HCT116 (cell line): ENCODE measurements at regions not wholly inside any gene's neighbourhood (a gene's known extent, or its start where the extent isn't known, plus 50 kb on each side); places are given as distances from the start of the nearest gene placed in this dataset.

Experiments
- ATAC-seq: fragments of 200-7000 bp; cut with Tn5 transposase; 2 replicates; pipeline ENCODE4 v1.9.1; 2020; ENCODE audit warnings: mild to moderate bottlenecking, moderate library complexity
- BruUV-seq: library from RNA; stranded (reverse); fragments of 400-500 nt; replicated peaks from 2 replicates; lab custom pipeline; 2021; lab: Mats Ljungman, UMichigan
- CTCF ChIA-PET: fragments of 300-600 bp; sonication (Branson Sonifier 250); formaldehyde crosslinking; loops from one replicate; lab custom pipeline; 2021; ENCODE audit warnings: antibody characterized with exemption; lab: Charles Lee
- POLR2A ChIA-PET: fragments of 300-600, 350-600 bp; sonication (Branson Sonifier 250); formaldehyde crosslinking; loops from one replicate; lab custom pipeline; 2021; ENCODE audit warnings: antibody characterized with exemption; lab: Charles Lee
- RAD21 ChIA-PET, 2 experiments: fragments of 300-600 bp; sonication (Branson Sonifier 250); formaldehyde crosslinking; loops; one replicate each; lab custom pipeline; 2023; ENCODE audit warnings: low total read pairs in 2 of 2; ENCODE audit not compliant: uncharacterized antibody in 2 of 2, unreplicated experiment in 2 of 2, low non-redundant PET in 1 of 2; lab: Charles Lee
- DNase-seq: peaks from one replicate; pipeline ENCODE4 v3.0.0-alpha.2; 2010; ENCODE audit warnings: low read depth, low spot score
- H2AFZ ChIP-seq: fragments of 200-600 bp; shearing (Covaris generic), sonication (generic); 2 replicates; pipeline ENCODE4 v1.6.1; 2017; ENCODE audit warnings: low read depth, mixed run types, mixed read lengths, antibody characterized with exemption, low read length; ENCODE audit not compliant: poor library complexity, severe bottlenecking
- H3K27ac ChIP-seq: 2 replicates; pipeline ENCODE4 v1.5.1; 2012; ENCODE audit warnings: low read depth, low read length
- H3K27me3 ChIP-seq: fragments of 200-600 bp; sonication (generic); 2 replicates; pipeline ENCODE4 v1.6.1; 2016; ENCODE audit warnings: mixed run types, low read length, mixed read lengths; ENCODE audit not compliant: insufficient read depth
- H3K36me3 ChIP-seq, 2 experiments: fragments of 200-500 bp in 1 of 2; fragments of 200-600 bp in 1 of 2; sonication (Bioruptor generic) in 1 of 2; sonication (generic) in 1 of 2; 2 replicates each; pipeline versions ENCODE4 v1.5.1 to v1.6.1; 2014 to 2016; ENCODE audit warnings: low read length in 2 of 2, inconsistent platforms in 1 of 2, mixed read lengths in 1 of 2, mixed run types in 1 of 2; ENCODE audit not compliant: insufficient read depth in 2 of 2, control insufficient read depth in 1 of 2
- H3K4me1 ChIP-seq, 2 experiments: fragments of 200-600 bp in 1 of 2; sonication (generic) in 1 of 2; 2 replicates each; pipeline versions ENCODE4 v1.5.1 to v1.6.1; 2012 to 2017; ENCODE audit warnings: low read length in 2 of 2, inconsistent platforms in 1 of 2, mild to moderate bottlenecking in 1 of 2, mixed read lengths in 1 of 2, mixed run types in 1 of 2, moderate library complexity in 1 of 2; ENCODE audit not compliant: insufficient read depth in 2 of 2, control insufficient read depth in 1 of 2
- H3K4me2 ChIP-seq: fragments of 200-600 bp; sonication (generic); 2 replicates; pipeline ENCODE4 v1.6.1; 2017; ENCODE audit warnings: mixed run types, low read length, mixed read lengths
- H3K4me3 ChIP-seq, 2 experiments: fragments of 200-600 bp in 1 of 2; sonication (generic) in 1 of 2; replicated peaks in 1 of 2; 2 replicates each; pipeline ENCODE4 v1.5.1; 2011 to 2016; ENCODE audit warnings: low read length in 2 of 2, control low read depth in 1 of 2, low read depth in 1 of 2, mild to moderate bottlenecking in 1 of 2, mixed read lengths in 1 of 2, mixed run types in 1 of 2
- H3K79me2 ChIP-seq: fragments of 200-600 bp; sonication (generic); 2 replicates; pipeline ENCODE4 v1.6.1; 2017; ENCODE audit warnings: mild to moderate bottlenecking, mixed run types, low read length, moderate library complexity, mixed read lengths; ENCODE audit not compliant: insufficient read depth
- H3K9ac ChIP-seq: fragments of 200-600 bp; sonication (generic); 2 replicates; pipeline ENCODE4 v1.6.1; 2016; ENCODE audit warnings: low read length, mixed read lengths
- H3K9me2 ChIP-seq: fragments of 200-600 bp; sonication (generic), shearing (Covaris generic); 2 replicates; pipeline ENCODE4 v1.6.1; 2017; ENCODE audit warnings: mixed run types, mild to moderate bottlenecking, moderate library complexity; ENCODE audit not compliant: insufficient read depth
- H3K9me3 ChIP-seq, 2 experiments: fragments of 200-500 bp in 1 of 2; fragments of 200-600 bp in 1 of 2; sonication (Bioruptor generic) in 1 of 2; sonication (generic) in 1 of 2; 2 replicates each; pipeline ENCODE4 v1.6.1; 2014 to 2017; ENCODE audit warnings: low read length in 2 of 2, mixed read lengths in 2 of 2, inconsistent platforms in 1 of 2, low read depth in 1 of 2, mild to moderate bottlenecking in 1 of 2, mixed run types in 1 of 2, moderate library complexity in 1 of 2; ENCODE audit not compliant: control insufficient read depth in 1 of 2, insufficient read depth in 1 of 2
- H4K20me1 ChIP-seq: fragments of 200-600 bp; sonication (generic), shearing (Covaris generic); 2 replicates; pipeline ENCODE4 v1.6.1; 2017; ENCODE audit warnings: mixed run types, mild to moderate bottlenecking, moderate library complexity; ENCODE audit not compliant: insufficient read depth
- CEBPB ChIP-seq: IDR thresholded peaks from 2 replicates; pipeline ENCODE4 v1.6.1; 2012; ENCODE audit warnings: low read depth
- CTCF ChIP-seq, 3 experiments: fragments of 200-600 bp in 1 of 3; sonication (generic) in 1 of 3; IDR thresholded peaks in 2 of 3; conservative IDR thresholded peaks in 1 of 3; 2 replicates each; pipeline ENCODE4 v1.5.1; 2012 to 2017; ENCODE audit warnings: low read depth in 2 of 3, low read length in 2 of 3, antibody characterized with exemption in 1 of 3, borderline replicate concordance in 1 of 3, control low read depth in 1 of 3, mild to moderate bottlenecking in 1 of 3, mixed read lengths in 1 of 3, mixed run types in 1 of 3, moderate library complexity in 1 of 3; ENCODE audit not compliant: insufficient read depth in 1 of 3
- EGR1 ChIP-seq: IDR thresholded peaks from 2 replicates; pipeline ENCODE4 v1.6.1; 2012; ENCODE audit warnings: low read depth
- ELF1 ChIP-seq: IDR thresholded peaks from 2 replicates; pipeline ENCODE4 v1.6.1; 2012; ENCODE audit warnings: low read depth, borderline replicate concordance
- FOSL1 ChIP-seq: IDR thresholded peaks from 2 replicates; pipeline ENCODE4 v1.6.1; 2012; ENCODE audit warnings: low read depth
- MAX ChIP-seq: IDR thresholded peaks from 2 replicates; pipeline ENCODE4 v1.6.1; 2012
- POLR2A ChIP-seq: IDR thresholded peaks from 2 replicates; pipeline ENCODE4 v1.7.0; 2011; ENCODE audit warnings: borderline replicate concordance; ENCODE audit not compliant: insufficient read depth, insufficient read length; ENCODE audit errors: extremely low read depth
- REST ChIP-seq: IDR thresholded peaks from 2 replicates; pipeline ENCODE4 v1.6.1; 2012; ENCODE audit warnings: low read depth
- SIN3A ChIP-seq: IDR thresholded peaks from 2 replicates; pipeline ENCODE4 v1.6.1; 2012; ENCODE audit warnings: low read depth
- SP1 ChIP-seq: IDR thresholded peaks from 2 replicates; pipeline ENCODE4 v1.6.1; 2012; ENCODE audit warnings: low read depth
- SRF ChIP-seq: IDR thresholded peaks from 2 replicates; pipeline ENCODE4 v1.6.1; 2012; ENCODE audit warnings: low read depth
- TCF7L2 ChIP-seq: IDR thresholded peaks from 2 replicates; pipeline ENCODE4 v1.7.0; 2011; ENCODE audit warnings: borderline replicate concordance, inconsistent platforms; ENCODE audit not compliant: insufficient read depth, insufficient read length; ENCODE audit errors: extremely low read depth
- YY1 ChIP-seq: IDR thresholded peaks from 2 replicates; pipeline ENCODE4 v1.6.1; 2011; ENCODE audit warnings: low read length, low read depth, moderate library complexity, mild to moderate bottlenecking; ENCODE audit not compliant: insufficient replicate concordance; ENCODE audit errors: extremely low read depth
- ZFX ChIP-seq: fragments of 450-650 bp; IDR thresholded peaks from 2 replicates; pipeline ENCODE4 v1.6.1; 2017
- ZNF274 ChIP-seq: fragments of 200-500 bp; sonication (Bioruptor generic); IDR thresholded peaks from 2 replicates; pipeline ENCODE4 v1.6.1; 2014; ENCODE audit warnings: mild to moderate bottlenecking, low read depth, low read length, inconsistent platforms
- intact Hi-C: fragments of 100-400 bp; cut with micrococcal nuclease; formaldehyde crosslinking; loops from 2 replicates; pipeline ENCODE4 v1.10.0; 2022

- Histone ChIP-seq H2AFZ (no peak overlapping the region), H3K9me3 (no peaks in the 10 kb centered on the region), H3K27ac (no peak overlapping the region), H3K27me3 (no peaks in the 10 kb centered on the region), H3K4me1 (peaks cover 14 to 17% of the 10 kb centered on the region in 2 experiments; a peak in 3 of 4 replicates), H3K36me3 (no peaks in the 10 kb centered on the region), H4K20me1 (no peaks in the 10 kb centered on the region), H3K4me2 (no peak overlapping the region), H3K4me3 (no peak overlapping the region), H3K79me2 (no peaks in the 10 kb centered on the region), H3K9ac (no peak overlapping the region), H3K9me2 (no peaks in the 10 kb centered on the region)
- ChIA-PET CTCF (interaction anchor here (1.3 to 1.6 kb wide), 3 partner anchors 14 to 29 kb away, joined by 3 to 6 read pairs (median 4); no protein-coding TSS in a partner anchor), POLR2A (no interaction called here), RAD21 (no interaction called here)
- ATAC-seq = no peak
- intact Hi-C loops = no loop called here
- TF ChIP-seq ZNF274 (no peak), REST (no peak), TCF7L2 (no peak), SIN3A (no peak), FOSL1 (no peak), MAX (no peak), YY1 (no peak), CEBPB (no peak), POLR2A (no peak), CTCF (IDR thresholded peaks at IDR 0.05 in 2 of 3, conservative IDR thresholded peaks at IDR 0.05 in 1 of 3; ENCODE audit: borderline replicate concordance in 1 of 3, insufficient read depth in 1 of 3, low read depth in 2 of 3, low read length in 2 of 3) (no peak), SRF (no peak), ELF1 (no peak), ZFX (no peak), SP1 (no peak), EGR1 (no peak)
- DNase-seq = no peak
- no TSS peak for BruUV-seq
Measured at GRCh38 chr16:85364323-85365040, 248.6 kb upstream of the GSE1 start.
